HCT116 (cell line): ENCODE measurements at regions not wholly inside any gene's neighbourhood (a gene's known extent, or its start where the extent isn't known, plus 50 kb on each side); places are given as distances from the start of the nearest gene placed in this dataset.
"Not testable (repeated sequence)": the region's sequence is repeated elsewhere in the genome, so short reads cannot be mapped to it uniquely, and the experiment has no call there.

Experiments used
- ATAC-seq: fragments of 200-7000 bp; cut with Tn5 transposase; 2 replicates; pipeline ENCODE4 v1.9.1; 2020; ENCODE audit warnings: mild to moderate bottlenecking, moderate library complexity
- BruUV-seq: library from RNA; stranded (reverse); fragments of 400-500 nt; replicated peaks from 2 replicates; lab custom pipeline; 2021; lab: Mats Ljungman, UMichigan
- CTCF ChIA-PET: fragments of 300-600 bp; sonication (Branson Sonifier 250); formaldehyde crosslinking; loops from one replicate; lab custom pipeline; 2021; ENCODE audit warnings: antibody characterized with exemption; lab: Charles Lee
- POLR2A ChIA-PET: fragments of 300-600, 350-600 bp; sonication (Branson Sonifier 250); formaldehyde crosslinking; loops from one replicate; lab custom pipeline; 2021; ENCODE audit warnings: antibody characterized with exemption; lab: Charles Lee
- RAD21 ChIA-PET, 2 experiments: fragments of 300-600 bp; sonication (Branson Sonifier 250); formaldehyde crosslinking; loops; one replicate each; lab custom pipeline; 2023; ENCODE audit warnings: low total read pairs in 2 of 2; ENCODE audit not compliant: uncharacterized antibody in 2 of 2, unreplicated experiment in 2 of 2, low non-redundant PET in 1 of 2; lab: Charles Lee
- DNase-seq: peaks from one replicate; pipeline ENCODE4 v3.0.0-alpha.2; 2010; ENCODE audit warnings: low read depth, low spot score
- H2AFZ ChIP-seq: fragments of 200-600 bp; shearing (Covaris generic), sonication (generic); 2 replicates; pipeline ENCODE4 v1.6.1; 2017; ENCODE audit warnings: low read depth, mixed run types, mixed read lengths, antibody characterized with exemption, low read length; ENCODE audit not compliant: poor library complexity, severe bottlenecking
- H3K27ac ChIP-seq: 2 replicates; pipeline ENCODE4 v1.5.1; 2012; ENCODE audit warnings: low read depth, low read length
- H3K27me3 ChIP-seq: fragments of 200-600 bp; sonication (generic); 2 replicates; pipeline ENCODE4 v1.6.1; 2016; ENCODE audit warnings: mixed run types, low read length, mixed read lengths; ENCODE audit not compliant: insufficient read depth
- H3K36me3 ChIP-seq, 2 experiments: fragments of 200-500 bp in 1 of 2; fragments of 200-600 bp in 1 of 2; sonication (Bioruptor generic) in 1 of 2; sonication (generic) in 1 of 2; 2 replicates each; pipeline versions ENCODE4 v1.5.1 to v1.6.1; 2014 to 2016; ENCODE audit warnings: low read length in 2 of 2, inconsistent platforms in 1 of 2, mixed read lengths in 1 of 2, mixed run types in 1 of 2; ENCODE audit not compliant: insufficient read depth in 2 of 2, control insufficient read depth in 1 of 2
- H3K4me1 ChIP-seq, 2 experiments: fragments of 200-600 bp in 1 of 2; sonication (generic) in 1 of 2; 2 replicates each; pipeline versions ENCODE4 v1.5.1 to v1.6.1; 2012 to 2017; ENCODE audit warnings: low read length in 2 of 2, inconsistent platforms in 1 of 2, mild to moderate bottlenecking in 1 of 2, mixed read lengths in 1 of 2, mixed run types in 1 of 2, moderate library complexity in 1 of 2; ENCODE audit not compliant: insufficient read depth in 2 of 2, control insufficient read depth in 1 of 2
- H3K4me2 ChIP-seq: fragments of 200-600 bp; sonication (generic); 2 replicates; pipeline ENCODE4 v1.6.1; 2017; ENCODE audit warnings: mixed run types, low read length, mixed read lengths
- H3K4me3 ChIP-seq, 2 experiments: fragments of 200-600 bp in 1 of 2; sonication (generic) in 1 of 2; replicated peaks in 1 of 2; 2 replicates each; pipeline ENCODE4 v1.5.1; 2011 to 2016; ENCODE audit warnings: low read length in 2 of 2, control low read depth in 1 of 2, low read depth in 1 of 2, mild to moderate bottlenecking in 1 of 2, mixed read lengths in 1 of 2, mixed run types in 1 of 2
- H3K79me2 ChIP-seq: fragments of 200-600 bp; sonication (generic); 2 replicates; pipeline ENCODE4 v1.6.1; 2017; ENCODE audit warnings: mild to moderate bottlenecking, mixed run types, low read length, moderate library complexity, mixed read lengths; ENCODE audit not compliant: insufficient read depth
- H3K9ac ChIP-seq: fragments of 200-600 bp; sonication (generic); 2 replicates; pipeline ENCODE4 v1.6.1; 2016; ENCODE audit warnings: low read length, mixed read lengths
- H3K9me2 ChIP-seq: fragments of 200-600 bp; sonication (generic), shearing (Covaris generic); 2 replicates; pipeline ENCODE4 v1.6.1; 2017; ENCODE audit warnings: mixed run types, mild to moderate bottlenecking, moderate library complexity; ENCODE audit not compliant: insufficient read depth
- H3K9me3 ChIP-seq, 2 experiments: fragments of 200-500 bp in 1 of 2; fragments of 200-600 bp in 1 of 2; sonication (Bioruptor generic) in 1 of 2; sonication (generic) in 1 of 2; 2 replicates each; pipeline ENCODE4 v1.6.1; 2014 to 2017; ENCODE audit warnings: low read length in 2 of 2, mixed read lengths in 2 of 2, inconsistent platforms in 1 of 2, low read depth in 1 of 2, mild to moderate bottlenecking in 1 of 2, mixed run types in 1 of 2, moderate library complexity in 1 of 2; ENCODE audit not compliant: control insufficient read depth in 1 of 2, insufficient read depth in 1 of 2
- H4K20me1 ChIP-seq: fragments of 200-600 bp; sonication (generic), shearing (Covaris generic); 2 replicates; pipeline ENCODE4 v1.6.1; 2017; ENCODE audit warnings: mixed run types, mild to moderate bottlenecking, moderate library complexity; ENCODE audit not compliant: insufficient read depth
- ATF3 ChIP-seq: IDR thresholded peaks from 2 replicates; pipeline ENCODE4 v1.6.1; 2012
- CEBPB ChIP-seq: IDR thresholded peaks from 2 replicates; pipeline ENCODE4 v1.6.1; 2012; ENCODE audit warnings: low read depth
- EGR1 ChIP-seq: IDR thresholded peaks from 2 replicates; pipeline ENCODE4 v1.6.1; 2012; ENCODE audit warnings: low read depth
- ELF1 ChIP-seq: IDR thresholded peaks from 2 replicates; pipeline ENCODE4 v1.6.1; 2012; ENCODE audit warnings: low read depth, borderline replicate concordance
- FOSL1 ChIP-seq: IDR thresholded peaks from 2 replicates; pipeline ENCODE4 v1.6.1; 2012; ENCODE audit warnings: low read depth
- POLR2A ChIP-seq: IDR thresholded peaks from 2 replicates; pipeline ENCODE4 v1.7.0; 2011; ENCODE audit warnings: borderline replicate concordance; ENCODE audit not compliant: insufficient read depth, insufficient read length; ENCODE audit errors: extremely low read depth
- POLR2AphosphoS5 ChIP-seq: IDR thresholded peaks from 2 replicates; pipeline ENCODE4 v1.6.1; 2011; ENCODE audit warnings: mild to moderate bottlenecking, low read depth, low read length, moderate library complexity
- REST ChIP-seq: IDR thresholded peaks from 2 replicates; pipeline ENCODE4 v1.6.1; 2012; ENCODE audit warnings: low read depth
- TCF7L2 ChIP-seq: IDR thresholded peaks from 2 replicates; pipeline ENCODE4 v1.7.0; 2011; ENCODE audit warnings: borderline replicate concordance, inconsistent platforms; ENCODE audit not compliant: insufficient read depth, insufficient read length; ENCODE audit errors: extremely low read depth
- YY1 ChIP-seq: IDR thresholded peaks from 2 replicates; pipeline ENCODE4 v1.6.1; 2011; ENCODE audit warnings: low read length, low read depth, moderate library complexity, mild to moderate bottlenecking; ENCODE audit not compliant: insufficient replicate concordance; ENCODE audit errors: extremely low read depth
- ZBTB33 ChIP-seq: IDR thresholded peaks from 2 replicates; pipeline ENCODE4 v1.6.1; 2011; ENCODE audit warnings: mild to moderate bottlenecking, low read length, moderate library complexity; ENCODE audit not compliant: insufficient replicate concordance; ENCODE audit errors: extremely low read depth
- intact Hi-C: fragments of 100-400 bp; cut with micrococcal nuclease; formaldehyde crosslinking; loops from 2 replicates; pipeline ENCODE4 v1.10.0; 2022

GRCh38 chr1:189633658-189634057, 844.0 kb downstream of the BRINP3 start (continued):
- no peak for TF ChIP-seq ZBTB33
- no peak for TF ChIP-seq POLR2A
- TF ChIP-seq YY1, result no peak
- no peak for TF ChIP-seq ELF1
- TF ChIP-seq FOSL1, result no peak
- no peak for TF ChIP-seq POLR2AphosphoS5
- no peak for TF ChIP-seq EGR1
- TF ChIP-seq CEBPB, result no peak

GRCh38 chr1:189637041-189637440, 840.6 kb downstream of the BRINP3 start:
- ChIA-PET POLR2A (no interaction called here), RAD21 (no interaction called here), CTCF (no interaction called here)
- H2AFZ ChIP-seq, result no peak overlapping the region
- no peak overlapping the region for H3K4me2 ChIP-seq
- no peak for DNase-seq
- H3K9me3 ChIP-seq, result no peaks in the 10 kb centered on the region
- H4K20me1 ChIP-seq, result no peaks in the 10 kb centered on the region
- no peaks in the 10 kb centered on the region for H3K27me3 ChIP-seq
- H3K4me3 ChIP-seq, result no peak overlapping the region
- H3K9me2 ChIP-seq, result no peaks in the 10 kb centered on the region
- no peaks in the 10 kb centered on the region for H3K36me3 ChIP-seq
- ATAC-seq, result no peak
- H3K4me1 ChIP-seq, result no peaks in the 10 kb centered on the region
- H3K27ac ChIP-seq, result no peak overlapping the region
- no peak overlapping the region for H3K9ac ChIP-seq
- no peaks in the 10 kb centered on the region for H3K79me2 ChIP-seq
- BruUV-seq, result no TSS peak
- intact Hi-C loops, result no loop called here
- no peak for TF ChIP-seq FOSL1
- TF ChIP-seq REST, result no peak
- no peak for TF ChIP-seq ATF3
- no peak for TF ChIP-seq YY1
- no peak for TF ChIP-seq TCF7L2

GRCh38 chr1:189644156-189644555, 833.5 kb downstream of the BRINP3 start:
- H2AFZ ChIP-seq, H3K9me2 ChIP-seq, DNase-seq, ATAC-seq, POLR2A ChIA-PET, H3K27ac ChIP-seq, BruUV-seq, H3K4me1 ChIP-seq, RAD21 ChIA-PET, H3K9ac ChIP-seq, intact Hi-C loops, H3K4me2 ChIP-seq, H4K20me1 ChIP-seq, H3K9me3 ChIP-seq, H3K79me2 ChIP-seq, H3K27me3 ChIP-seq, CTCF ChIA-PET, H3K36me3 ChIP-seq, H3K4me3 ChIP-seq: not testable (repeated sequence)
